Panc1 (cell line): ENCODE measurements at regions not wholly inside any gene's neighbourhood (a gene's known extent, or its start where the extent isn't known, plus 50 kb on each side); places are given as distances from the start of the nearest gene placed in this dataset.

Experiments used
- ATAC-seq: fragments of 200-7000 bp; cut with Tn5 transposase; 2 replicates; pipeline ENCODE4 v1.9.1; 2020; ENCODE audit warnings: mild to moderate bottlenecking, moderate library complexity
- BruUV-seq: library from RNA; stranded (reverse); fragments of 400-500 nt; replicated peaks from 2 replicates; lab custom pipeline; 2021; lab: Mats Ljungman, UMichigan
- CTCF ChIA-PET: fragments of 300-600 bp; sonication (Branson Sonifier 250); formaldehyde crosslinking; loops from one replicate; lab custom pipeline; 2022; ENCODE audit warnings: antibody characterized with exemption; lab: Charles Lee
- POLR2A ChIA-PET: fragments of 300-600 bp; sonication (Branson Sonifier 250); formaldehyde crosslinking; loops from one replicate; lab custom pipeline; 2022; ENCODE audit warnings: antibody characterized with exemption; lab: Charles Lee
- DNase-seq: peaks from one replicate; pipeline ENCODE4 v3.0.0-alpha.2; 2010; ENCODE audit warnings: low read depth, low spot score
- H3K27ac ChIP-seq: 2 replicates; pipeline ENCODE4 v1.5.1; 2011; ENCODE audit warnings: mild to moderate bottlenecking, low read length, inconsistent platforms
- H3K27me3 ChIP-seq: fragments of 200-500 bp; sonication (Bioruptor generic); 2 replicates; pipeline ENCODE4 v1.6.0; 2014; ENCODE audit warnings: low read length, inconsistent platforms; ENCODE audit not compliant: control insufficient read depth, insufficient read depth
- H3K36me3 ChIP-seq: fragments of 200-500 bp; sonication (Bioruptor generic); 2 replicates; pipeline ENCODE4 v1.5.1; 2014; ENCODE audit warnings: inconsistent platforms, mild to moderate bottlenecking, low read length, moderate library complexity; ENCODE audit not compliant: control insufficient read depth, insufficient read depth
- H3K4me1 ChIP-seq: 2 replicates; pipeline ENCODE4 v1.5.1; 2011; ENCODE audit warnings: inconsistent platforms, mild to moderate bottlenecking, low read length, moderate library complexity; ENCODE audit not compliant: control insufficient read depth, insufficient read depth
- H3K4me3 ChIP-seq, 2 experiments: 2 replicates each; pipeline ENCODE4 v1.5.1; 2011 to 2012; ENCODE audit warnings: low read depth in 2 of 2, low read length in 2 of 2, mild to moderate bottlenecking in 2 of 2, inconsistent platforms in 1 of 2, moderate library complexity in 1 of 2
- H3K9me3 ChIP-seq: fragments of 200-500 bp; sonication (Bioruptor generic); 2 replicates; pipeline ENCODE4 v1.5.1; 2014; ENCODE audit warnings: low read depth, mild to moderate bottlenecking, inconsistent platforms, low read length, moderate library complexity; ENCODE audit not compliant: control insufficient read depth, insufficient read depth
- POLR2AphosphoS5 ChIP-seq: IDR thresholded peaks from 2 replicates; pipeline ENCODE4 v1.6.1; 2012; ENCODE audit warnings: mild to moderate bottlenecking, low read depth, low read length, moderate library complexity
- SIN3A ChIP-seq: IDR thresholded peaks from 2 replicates; pipeline ENCODE4 v1.6.1; 2012; ENCODE audit warnings: low read depth, mild to moderate bottlenecking, low read length, moderate library complexity, borderline replicate concordance; ENCODE audit not compliant: insufficient read depth
- TCF7L2 ChIP-seq: IDR thresholded peaks from 2 replicates; pipeline ENCODE4 v1.6.1; 2011; ENCODE audit warnings: mild to moderate bottlenecking, low read depth, low read length, inconsistent platforms
- in situ Hi-C: cut with HindIII; loops from 2 replicates; pipeline ENCODE4 v1.10.0; 2016; ENCODE audit warnings: low sequenced_read_pairs, low pct_unique_long_range_greater_than_20kb
- intact Hi-C: fragments of 100-400 bp; cut with micrococcal nuclease; formaldehyde crosslinking; loops from one replicate; pipeline ENCODE4 v1.10.0; 2022; ENCODE audit not compliant: unreplicated experiment
- TF ChIP-seq, protein P1 (sequence below): fragments of 450-650 bp; IDR thresholded peaks from 2 replicates; pipeline ENCODE4 v1.5.1; 2017; ENCODE audit warnings: mild to moderate bottlenecking
- TF ChIP-seq, protein P2 (sequence below), 2 experiments: IDR thresholded peaks; 2 replicates each; pipeline ENCODE4 v1.6.1; 2011 to 2012; ENCODE audit warnings: low read depth in 2 of 2, control low read depth in 1 of 2, low read length in 1 of 2, mild to moderate bottlenecking in 1 of 2, moderate library complexity in 1 of 2; ENCODE audit not compliant: insufficient read depth in 1 of 2

DNA sequence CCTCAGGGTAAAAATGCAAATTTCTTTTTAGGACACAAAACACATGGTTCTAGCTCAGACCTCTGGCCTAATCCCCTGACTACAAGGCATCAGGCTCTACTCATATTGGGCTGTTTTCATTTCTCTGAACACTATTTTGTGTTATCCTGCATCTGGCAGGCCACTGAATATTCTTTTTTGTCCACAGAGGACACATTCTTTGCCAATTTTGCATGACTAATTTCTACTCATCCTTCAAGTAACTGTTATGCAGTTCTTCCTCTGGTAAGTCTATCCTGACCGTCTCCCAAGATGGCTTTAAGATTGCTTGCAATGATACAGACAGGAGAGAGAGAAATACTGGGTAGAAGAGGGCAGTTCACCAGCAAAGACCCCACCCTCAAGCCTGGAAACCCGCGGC is 107.6 kb upstream of the RGPD4 start:
- ATAC-seq (no peak), DNase-seq (no peak)
- Histone ChIP-seq H3K36me3 (no peaks in the 10 kb centered on the region), H3K4me1 (no peaks in the 10 kb centered on the region; the same call in 1 of the 2 replicates), H3K4me3 (no peak overlapping the region), H3K27ac (no peak overlapping the region), H3K9me3 (no peaks in the 10 kb centered on the region), H3K27me3 (no peaks in the 10 kb centered on the region; the same call in 1 of the 2 replicates)
- no peak for TF ChIP-seq POLR2AphosphoS5
- TF ChIP-seq TCF7L2, result no peak
- TF ChIP-seq, protein P1, sequence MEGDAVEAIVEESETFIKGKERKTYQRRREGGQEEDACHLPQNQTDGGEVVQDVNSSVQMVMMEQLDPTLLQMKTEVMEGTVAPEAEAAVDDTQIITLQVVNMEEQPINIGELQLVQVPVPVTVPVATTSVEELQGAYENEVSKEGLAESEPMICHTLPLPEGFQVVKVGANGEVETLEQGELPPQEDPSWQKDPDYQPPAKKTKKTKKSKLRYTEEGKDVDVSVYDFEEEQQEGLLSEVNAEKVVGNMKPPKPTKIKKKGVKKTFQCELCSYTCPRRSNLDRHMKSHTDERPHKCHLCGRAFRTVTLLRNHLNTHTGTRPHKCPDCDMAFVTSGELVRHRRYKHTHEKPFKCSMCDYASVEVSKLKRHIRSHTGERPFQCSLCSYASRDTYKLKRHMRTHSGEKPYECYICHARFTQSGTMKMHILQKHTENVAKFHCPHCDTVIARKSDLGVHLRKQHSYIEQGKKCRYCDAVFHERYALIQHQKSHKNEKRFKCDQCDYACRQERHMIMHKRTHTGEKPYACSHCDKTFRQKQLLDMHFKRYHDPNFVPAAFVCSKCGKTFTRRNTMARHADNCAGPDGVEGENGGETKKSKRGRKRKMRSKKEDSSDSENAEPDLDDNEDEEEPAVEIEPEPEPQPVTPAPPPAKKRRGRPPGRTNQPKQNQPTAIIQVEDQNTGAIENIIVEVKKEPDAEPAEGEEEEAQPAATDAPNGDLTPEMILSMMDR, result no peak
- TF ChIP-seq, protein P2, sequence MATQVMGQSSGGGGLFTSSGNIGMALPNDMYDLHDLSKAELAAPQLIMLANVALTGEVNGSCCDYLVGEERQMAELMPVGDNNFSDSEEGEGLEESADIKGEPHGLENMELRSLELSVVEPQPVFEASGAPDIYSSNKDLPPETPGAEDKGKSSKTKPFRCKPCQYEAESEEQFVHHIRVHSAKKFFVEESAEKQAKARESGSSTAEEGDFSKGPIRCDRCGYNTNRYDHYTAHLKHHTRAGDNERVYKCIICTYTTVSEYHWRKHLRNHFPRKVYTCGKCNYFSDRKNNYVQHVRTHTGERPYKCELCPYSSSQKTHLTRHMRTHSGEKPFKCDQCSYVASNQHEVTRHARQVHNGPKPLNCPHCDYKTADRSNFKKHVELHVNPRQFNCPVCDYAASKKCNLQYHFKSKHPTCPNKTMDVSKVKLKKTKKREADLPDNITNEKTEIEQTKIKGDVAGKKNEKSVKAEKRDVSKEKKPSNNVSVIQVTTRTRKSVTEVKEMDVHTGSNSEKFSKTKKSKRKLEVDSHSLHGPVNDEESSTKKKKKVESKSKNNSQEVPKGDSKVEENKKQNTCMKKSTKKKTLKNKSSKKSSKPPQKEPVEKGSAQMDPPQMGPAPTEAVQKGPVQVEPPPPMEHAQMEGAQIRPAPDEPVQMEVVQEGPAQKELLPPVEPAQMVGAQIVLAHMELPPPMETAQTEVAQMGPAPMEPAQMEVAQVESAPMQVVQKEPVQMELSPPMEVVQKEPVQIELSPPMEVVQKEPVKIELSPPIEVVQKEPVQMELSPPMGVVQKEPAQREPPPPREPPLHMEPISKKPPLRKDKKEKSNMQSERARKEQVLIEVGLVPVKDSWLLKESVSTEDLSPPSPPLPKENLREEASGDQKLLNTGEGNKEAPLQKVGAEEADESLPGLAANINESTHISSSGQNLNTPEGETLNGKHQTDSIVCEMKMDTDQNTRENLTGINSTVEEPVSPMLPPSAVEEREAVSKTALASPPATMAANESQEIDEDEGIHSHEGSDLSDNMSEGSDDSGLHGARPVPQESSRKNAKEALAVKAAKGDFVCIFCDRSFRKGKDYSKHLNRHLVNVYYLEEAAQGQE (IDR thresholded peaks at IDR 0.05; ENCODE audit: insufficient read depth in 1 of 2, low read depth in 2 of 2, low read length in 1 of 2), result no peak
- no peak for TF ChIP-seq SIN3A
- ChIA-PET CTCF (no interaction called here), POLR2A (no interaction called here)
- in situ Hi-C loops (no loop called here), intact Hi-C loops (no loop called here)
- no TSS peak for BruUV-seq

DNA sequence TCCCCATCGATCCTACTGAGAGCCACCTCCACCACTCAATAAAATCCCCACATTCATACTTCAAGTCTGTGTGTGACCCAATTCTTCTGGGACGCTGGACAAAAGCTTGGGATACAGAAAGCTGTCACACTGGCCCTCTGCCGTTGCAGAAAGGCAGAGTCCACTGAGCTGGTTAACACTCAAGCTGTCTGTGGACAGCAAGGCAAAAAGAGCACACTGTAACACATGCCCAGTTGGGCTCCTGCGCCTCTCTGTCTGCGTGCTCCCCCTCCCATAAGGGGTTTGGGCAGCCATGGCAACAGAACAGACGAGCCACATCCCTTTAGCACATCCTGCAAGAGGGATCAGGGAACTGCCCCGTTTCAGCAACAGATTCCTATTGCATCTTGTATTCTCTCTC is 106.9 kb upstream of the RGPD4 start:
- POLR2A ChIA-PET, result no interaction called here
- TF ChIP-seq TCF7L2, result no peak
- TF ChIP-seq, protein P2 (IDR thresholded peaks at IDR 0.05; ENCODE audit: insufficient read depth in 1 of 2, low read depth in 2 of 2, low read length in 1 of 2), result no peak
- no peak for TF ChIP-seq POLR2AphosphoS5
- TF ChIP-seq SIN3A, result no peak
- TF ChIP-seq, protein P1, result no peak
- no peak for ATAC-seq
- Histone ChIP-seq H3K27ac (no peak overlapping the region), H3K4me1 (no peaks in the 10 kb centered on the region; the same call in 1 of the 2 replicates), H3K27me3 (no peaks in the 10 kb centered on the region; the same call in 1 of the 2 replicates), H3K4me3 (no peak overlapping the region), H3K9me3 (no peaks in the 10 kb centered on the region), H3K36me3 (no peaks in the 10 kb centered on the region)
- BruUV-seq, result no TSS peak
- intact Hi-C loops (no loop called here), in situ Hi-C loops (no loop called here)
- CTCF ChIA-PET, result no interaction called here
- DNase-seq, result no peak
